Right lobe of liver (tissue), 4 donors: ENCODE measurements at regions not wholly inside any gene's neighbourhood (a gene's known extent, or its start where the extent isn't known, plus 50 kb on each side); places are given as distances from the start of the nearest gene placed in this dataset.

Experiments
- CTCF ChIP-seq, 4 donors: fragments of 200-600 bp in 3 of 4; fragments of 450-650 bp in 1 of 4; IDR thresholded peaks; one replicate each; pipeline versions ENCODE4 v1.5.1 to v1.8.0; 2016 to 2022; ENCODE audit warnings: antibody characterized with exemption in 4 of 4, mild to moderate bottlenecking in 2 of 4
- POLR2A ChIP-seq: fragments of 450-650 bp; IDR thresholded peaks from one replicate; pipeline ENCODE4 v1.6.1; 2017; ENCODE audit warnings: antibody characterized with exemption, mild to moderate bottlenecking
- donor health status: DM: no; HTN: no; CAD: no.
- donor health status: DM: no; HTN: no; CAD: no.
- donor health status: DM: no; HTN: yes; CAD: no.

DNA sequence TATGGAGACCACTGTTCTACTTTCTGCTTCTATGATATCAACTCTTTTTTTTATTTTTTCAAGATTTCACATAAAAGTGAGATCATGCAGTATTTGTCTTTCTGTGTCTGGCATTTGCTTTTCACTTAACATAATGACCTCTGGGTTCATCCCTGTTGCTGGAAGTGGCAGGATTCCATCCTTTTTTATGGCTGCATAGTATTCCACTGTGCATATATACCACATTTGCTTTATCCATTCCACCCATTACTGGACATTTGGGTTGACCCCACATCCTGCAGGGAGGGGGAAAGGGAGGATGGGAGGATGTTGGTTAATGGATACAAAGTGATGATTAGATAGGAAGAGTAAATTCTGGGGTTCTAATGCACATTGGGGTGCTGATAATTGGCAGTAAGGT, 80.3 kb upstream of the NPTX2 start:
- TF ChIP-seq POLR2A, result no peak
- TF ChIP-seq CTCF (IDR thresholded peaks at IDR 0.05), result no peak
